ENCODE measurements at regions not wholly inside any gene's neighbourhood (a gene's known extent, or its start where the extent isn't known, plus 50 kb on each side); places are given as distances from the start of the nearest gene placed in this dataset.

DNA sequence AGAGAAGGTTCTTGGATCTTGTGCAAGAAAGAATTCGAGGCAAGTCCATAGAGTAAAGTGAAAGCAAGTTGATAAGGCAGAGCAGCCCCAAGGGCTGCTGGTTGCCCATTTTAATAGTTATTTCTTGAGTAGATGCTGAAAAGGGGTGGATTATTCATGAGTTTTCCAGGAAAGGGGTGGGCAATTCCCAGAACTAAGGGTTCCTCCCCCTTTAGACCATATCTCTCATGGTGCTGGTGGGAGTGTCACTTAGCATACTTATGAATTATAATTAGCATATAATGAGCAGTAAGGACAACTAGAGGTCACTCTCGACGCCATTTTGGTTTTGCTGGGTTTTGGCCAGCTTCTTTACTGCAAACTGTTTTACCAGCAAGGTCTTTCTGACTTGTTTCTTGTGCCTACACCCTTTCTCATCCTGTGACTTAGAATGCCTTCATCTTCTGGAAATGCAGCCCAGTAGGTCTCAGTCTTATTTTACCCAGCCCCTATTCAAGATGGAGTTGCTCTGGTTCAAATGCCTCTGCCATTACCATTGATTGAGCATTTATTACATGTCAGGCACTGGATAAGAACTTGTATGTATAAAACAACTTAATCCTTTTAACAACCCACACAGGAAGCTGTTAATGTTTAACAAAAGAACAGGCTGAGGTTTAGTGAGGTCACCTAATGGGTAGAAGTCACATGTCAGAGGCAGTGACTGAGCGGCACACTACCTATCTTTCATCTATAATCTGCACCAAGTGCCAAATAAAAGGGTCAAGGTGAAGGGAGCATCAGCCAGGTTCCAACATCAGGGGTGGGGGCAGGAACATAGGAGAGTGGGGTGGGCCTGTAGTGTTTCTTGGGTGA lies 250.9 kb downstream of the ICOS start:
- DNase-seq: no peak

DNA sequence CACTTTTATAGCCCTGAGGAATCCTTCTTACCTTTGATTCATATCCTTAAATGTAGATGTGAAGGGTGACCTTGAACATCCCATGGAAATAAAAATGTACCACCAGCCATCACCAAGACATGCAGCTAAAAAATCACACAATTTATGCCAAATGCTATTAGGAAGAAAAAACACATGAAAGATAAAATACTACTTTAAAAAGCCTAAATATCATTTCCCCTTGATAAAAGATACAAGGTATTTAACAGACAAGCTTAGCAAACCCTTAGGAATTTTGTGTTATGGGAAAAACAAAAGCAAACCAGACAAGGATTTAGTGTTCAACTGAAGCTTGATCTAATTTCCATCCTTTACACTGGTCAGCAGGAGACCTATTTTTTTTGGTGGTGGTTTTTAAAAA lies 255.0 kb downstream of the ICOS start:
- no peak for DNase-seq

DNA sequence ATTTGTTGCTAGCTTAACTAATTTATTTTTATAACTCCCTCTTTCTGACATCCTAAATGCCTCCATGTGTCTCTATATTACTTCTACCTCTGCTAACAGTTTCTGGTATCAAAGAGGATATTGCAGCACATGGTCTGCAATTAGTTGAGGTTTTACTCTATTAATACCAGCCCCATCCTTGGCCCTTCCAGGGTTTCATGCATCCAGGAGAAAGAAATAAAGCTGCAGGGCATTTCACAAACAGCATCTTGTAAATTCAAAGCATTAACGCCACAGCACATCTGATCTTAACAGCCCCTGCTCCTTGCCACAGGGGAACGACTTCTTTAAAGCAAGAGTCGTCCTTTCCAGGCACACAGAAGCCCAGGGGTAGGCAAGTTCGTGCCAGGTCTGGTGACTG lies 258.9 kb downstream of the ICOS start:
- DNase-seq: no peak

DNA sequence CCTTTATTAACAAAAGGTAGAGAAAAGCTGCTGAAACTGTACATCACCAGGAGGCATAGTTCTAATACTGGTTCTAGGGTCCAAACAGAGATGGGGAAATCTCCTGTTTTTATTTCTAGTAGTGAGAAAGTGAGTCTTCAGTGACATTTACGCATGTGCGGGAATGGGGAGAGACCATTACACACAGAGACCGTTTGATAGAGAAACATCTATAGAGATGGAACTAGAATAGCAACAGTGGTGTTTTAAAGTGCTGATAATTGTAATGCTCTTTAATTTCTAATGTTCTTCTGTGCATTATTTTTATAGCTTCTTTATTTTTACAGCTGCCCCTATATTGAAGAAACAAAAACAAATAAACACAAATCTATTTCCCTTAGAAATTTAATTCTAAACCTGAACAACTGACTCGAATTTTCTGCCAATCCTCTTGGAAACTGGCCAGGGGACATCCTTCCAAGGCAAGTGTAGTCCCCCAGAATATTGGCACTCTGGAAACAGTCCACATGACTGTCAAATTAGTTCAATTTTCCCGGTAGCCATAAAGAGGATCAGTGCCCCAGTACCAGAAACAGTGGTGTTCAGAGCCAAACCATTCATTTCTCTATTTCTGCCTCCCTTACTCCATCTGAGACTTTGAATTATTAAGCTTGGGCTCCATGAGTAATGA lies 260.9 kb downstream of the ICOS start:
- no peak for DNase-seq

DNA sequence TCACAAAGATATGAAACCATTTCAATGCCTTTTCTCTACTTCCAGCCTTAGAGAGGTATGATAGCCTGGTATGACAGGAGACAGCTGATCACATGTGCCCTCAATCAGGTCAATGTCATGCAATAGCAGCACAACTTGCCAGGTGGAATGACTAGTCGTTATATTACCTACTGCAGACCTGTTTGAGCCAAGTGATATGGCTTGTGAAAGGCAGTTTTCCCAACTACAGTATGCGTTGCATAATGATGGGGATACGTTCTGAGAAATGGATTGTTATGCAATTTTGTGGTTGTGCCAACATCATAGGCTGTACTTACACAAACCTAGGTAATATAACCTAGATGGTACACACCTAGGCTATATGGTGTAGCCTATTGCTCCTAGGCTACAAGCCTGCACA lies 262.8 kb downstream of the ICOS start:
- no peak for DNase-seq

DNA sequence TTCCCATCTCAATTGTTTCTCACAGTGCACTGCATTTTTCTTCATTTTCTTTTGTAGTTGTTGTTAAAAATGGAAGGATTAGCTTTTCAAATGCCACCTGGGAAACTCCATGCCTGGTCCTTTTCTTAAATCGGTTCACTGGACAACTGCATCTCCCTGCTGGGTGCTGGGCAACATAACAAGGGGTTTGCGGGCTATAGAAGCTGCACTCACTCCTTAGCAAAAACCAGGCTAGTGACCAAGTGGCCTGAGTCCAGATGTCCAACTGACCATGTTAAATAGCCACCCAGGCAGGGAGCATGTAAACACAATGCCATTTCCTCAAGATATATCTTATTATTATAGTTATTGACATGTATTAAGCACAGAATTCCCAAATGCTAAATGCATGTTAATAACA lies 264.9 kb downstream of the ICOS start:
- DNase-seq: no peak

DNA sequence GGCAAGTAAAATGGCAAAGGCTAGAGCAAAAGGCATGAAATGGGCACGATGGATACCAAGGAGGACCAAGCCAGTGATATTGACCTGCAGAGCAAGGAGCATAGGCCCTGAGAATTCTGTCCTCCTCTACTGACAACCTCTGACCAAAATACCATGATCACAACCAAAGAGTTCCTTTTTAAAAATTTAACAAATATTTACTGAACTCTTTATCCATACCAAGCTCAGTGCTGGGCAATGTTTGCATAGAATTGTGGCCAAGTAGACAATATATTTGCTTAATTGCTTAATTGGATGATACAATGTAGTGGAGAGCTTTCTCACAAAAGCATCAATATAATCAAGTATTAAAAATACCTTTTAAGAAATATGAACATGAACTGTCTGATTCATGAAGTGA lies 265.7 kb downstream of the ICOS start:
- no peak for DNase-seq

DNA sequence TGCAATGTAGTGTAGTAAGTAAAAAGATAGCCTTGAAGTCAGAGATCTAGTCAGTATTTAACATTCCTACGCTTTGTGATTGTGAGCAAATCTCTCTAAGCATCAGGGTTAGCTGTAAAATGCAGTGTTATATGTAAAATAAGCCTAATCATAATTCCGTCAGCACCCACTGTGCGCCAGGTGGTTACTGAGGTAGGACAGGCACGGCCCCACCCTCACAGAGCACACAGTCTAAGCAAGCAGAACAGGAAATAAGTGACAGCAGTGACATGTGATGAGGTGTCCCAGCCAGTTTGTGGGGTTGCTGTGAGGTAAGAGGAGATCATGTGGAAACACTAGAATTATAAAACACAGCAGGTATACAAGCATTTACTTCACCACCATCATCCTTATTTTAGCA lies 267.1 kb downstream of the ICOS start:
- DNase-seq: no peak

DNA sequence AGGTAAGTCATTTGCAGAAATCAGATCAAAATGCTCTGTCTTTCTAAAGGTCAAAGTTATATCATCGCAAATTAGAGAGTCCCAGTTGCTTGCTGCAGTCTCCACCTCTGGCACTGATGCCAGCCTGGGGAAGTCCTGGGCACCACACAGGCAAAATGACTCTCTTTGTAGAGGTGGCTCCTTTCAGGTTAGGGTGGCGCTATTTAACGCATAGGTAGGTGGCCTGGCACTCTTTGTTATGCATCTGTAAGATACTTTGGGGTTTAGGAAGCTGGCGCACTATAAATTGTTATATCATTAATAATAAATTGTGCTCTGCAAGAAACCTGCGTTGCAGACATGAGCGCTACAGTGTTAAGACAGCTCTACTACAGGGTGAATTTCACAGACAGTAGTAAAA lies 268.5 kb downstream of the ICOS start:
- DNase-seq: no peak

DNA sequence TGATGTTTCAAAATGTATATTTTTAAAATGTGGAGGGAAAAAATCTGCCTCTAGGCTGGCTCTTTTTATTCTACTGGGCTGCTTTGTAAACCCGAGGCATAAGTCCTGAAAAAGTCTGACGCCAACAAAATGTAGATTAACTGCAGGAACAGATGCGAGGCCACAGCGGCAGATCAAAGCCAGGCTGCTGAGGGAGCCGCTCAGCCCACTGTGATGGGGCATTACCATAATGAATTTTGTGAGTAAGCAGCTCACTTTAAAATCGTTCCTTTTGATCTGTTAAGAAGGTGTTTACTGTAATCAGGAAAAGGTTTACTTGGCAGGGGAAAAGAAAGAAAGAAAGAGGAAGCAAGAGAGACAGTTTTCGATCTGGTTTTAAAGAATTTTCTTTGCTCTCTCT lies 269.0 kb downstream of the ICOS start:
- no peak for DNase-seq

DNA sequence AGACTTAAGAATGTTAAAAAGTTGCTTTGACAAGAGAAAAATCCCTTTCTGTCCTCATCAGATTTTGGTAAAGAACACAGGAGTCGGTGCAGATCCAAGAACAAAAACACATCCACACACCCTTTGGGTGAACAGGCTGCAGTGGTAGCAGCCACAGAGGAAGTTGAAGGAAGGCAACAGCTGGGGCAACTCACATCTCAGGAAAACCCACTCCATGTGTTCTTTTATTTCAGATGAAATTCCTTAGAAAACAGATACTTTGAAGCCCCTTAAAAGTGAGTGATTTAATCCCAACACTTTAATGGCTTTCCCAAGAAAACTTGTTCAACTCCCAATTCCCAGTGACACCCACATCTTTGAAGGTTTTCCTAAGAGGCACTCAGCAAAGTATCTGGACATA lies 271.3 kb downstream of the ICOS start:
- no peak for DNase-seq

DNA sequence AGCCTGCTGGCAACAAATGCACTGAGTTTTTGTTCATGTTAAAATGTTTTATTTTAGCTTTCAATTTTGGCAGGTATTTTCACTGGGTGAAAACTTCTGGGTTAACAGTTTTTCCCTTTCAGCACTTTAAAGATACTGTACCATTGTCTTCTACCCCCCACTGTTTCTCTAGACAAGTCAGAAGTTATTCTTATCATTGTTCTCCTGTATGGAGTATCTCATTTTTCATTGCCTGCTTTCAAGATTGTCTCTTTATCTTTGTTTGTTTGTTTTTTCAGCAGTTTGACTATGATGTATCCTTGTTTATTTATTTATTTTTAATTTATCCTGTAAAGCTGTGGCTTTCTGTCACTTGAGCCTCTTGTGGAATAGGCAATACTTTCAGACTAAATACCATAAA lies 277.0 kb downstream of the ICOS start:
- no peak for DNase-seq

DNA sequence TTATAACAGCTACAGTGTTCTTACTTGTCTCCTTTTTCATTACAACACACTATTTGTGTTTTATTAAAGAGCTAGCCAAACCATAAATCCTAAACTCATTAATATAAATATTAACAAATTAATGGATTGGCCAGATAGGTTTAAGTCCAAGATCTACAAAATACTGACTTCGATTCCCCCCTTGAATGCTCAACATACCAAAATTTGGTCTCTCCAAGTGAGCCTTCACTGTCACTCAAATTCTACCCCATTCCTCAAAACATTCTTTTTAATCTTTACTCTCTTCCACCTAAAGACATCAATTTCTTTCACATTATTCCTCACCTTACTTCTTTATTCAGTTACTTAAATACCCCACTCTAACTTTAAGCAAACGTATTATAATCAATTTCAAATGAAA lies 281.5 kb downstream of the ICOS start:
- no peak for DNase-seq

DNA sequence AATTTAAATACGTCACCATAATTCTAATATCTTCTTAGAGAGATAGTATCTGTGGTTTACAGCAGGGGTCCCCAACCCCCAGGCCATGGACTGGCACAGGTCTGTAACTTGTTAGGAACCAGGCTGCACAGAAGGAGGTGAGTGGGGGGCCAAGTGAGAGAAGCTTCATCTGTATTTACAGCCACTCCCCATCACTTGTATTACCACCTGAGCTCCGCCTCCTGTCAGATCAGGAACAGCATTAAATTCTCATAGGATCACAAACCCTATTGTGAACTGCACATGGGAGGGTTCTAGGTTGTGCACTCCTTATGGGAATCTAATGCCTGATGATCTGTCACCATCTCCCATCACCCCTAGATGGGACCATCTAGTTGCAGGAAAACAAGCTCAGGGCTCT lies 282.6 kb downstream of the ICOS start:
- no peak for DNase-seq

DNA sequence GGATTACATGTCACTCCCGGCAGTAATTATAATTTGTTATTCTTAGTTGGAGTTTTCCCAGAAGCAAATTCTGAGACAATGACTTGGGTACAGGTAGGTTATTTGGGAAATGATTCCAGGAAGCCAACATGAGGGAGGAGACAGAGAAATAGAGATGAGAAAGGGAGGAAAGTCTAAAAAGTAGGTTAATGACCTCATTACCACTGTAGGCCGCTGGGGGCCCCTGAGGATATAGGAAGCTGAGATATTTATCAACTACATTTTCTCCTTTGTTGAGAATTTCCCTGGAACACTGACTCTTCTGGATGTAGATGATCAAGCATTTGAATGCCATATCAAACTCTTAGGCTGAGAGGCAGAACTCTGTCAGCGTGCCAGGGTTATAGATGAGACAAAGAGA lies 284.3 kb downstream of the ICOS start:
- no peak for DNase-seq

DNA sequence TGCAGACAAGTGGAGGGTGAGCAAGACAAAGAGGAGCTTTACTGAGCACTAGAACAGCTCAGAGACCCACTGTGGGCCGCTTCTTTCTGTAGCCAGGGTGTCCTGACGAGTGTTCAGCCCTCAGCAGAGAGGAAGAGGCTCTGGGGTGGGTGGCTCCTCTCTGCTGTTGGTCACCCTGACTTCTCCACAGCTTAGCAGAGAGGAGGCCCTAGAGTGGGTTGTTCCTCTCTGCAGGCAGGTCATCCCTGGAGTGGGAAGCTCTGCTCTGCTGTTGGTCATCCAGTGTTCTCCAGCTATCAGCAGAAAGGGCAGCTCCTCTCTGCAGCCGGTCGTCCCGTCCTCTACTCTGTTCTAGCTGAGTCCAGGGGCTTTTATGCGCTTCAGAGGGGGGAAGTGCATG lies 286.5 kb downstream of the ICOS start:
- no peak for DNase-seq

DNA sequence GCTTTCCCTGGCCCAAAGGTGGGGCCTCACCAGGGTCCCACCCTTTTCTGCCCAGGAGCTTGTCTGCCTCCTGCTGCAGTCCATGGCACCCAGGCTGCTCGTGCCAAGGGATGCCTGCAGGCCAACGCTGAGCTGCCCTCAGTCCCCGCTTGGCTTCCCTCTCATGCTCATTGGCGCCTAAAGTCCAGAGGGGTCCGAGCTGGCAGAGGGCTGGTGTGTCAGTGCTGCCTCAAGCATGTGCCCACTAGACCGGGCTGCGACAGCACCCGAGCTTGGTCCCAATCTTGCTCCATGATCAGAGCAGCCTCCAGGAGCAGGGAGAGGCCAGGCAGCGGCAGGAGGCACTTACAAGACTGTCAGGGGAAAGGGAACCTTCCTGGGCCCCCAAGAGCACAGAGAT lies 287.0 kb downstream of the ICOS start:
- DNase-seq: no peak

DNA sequence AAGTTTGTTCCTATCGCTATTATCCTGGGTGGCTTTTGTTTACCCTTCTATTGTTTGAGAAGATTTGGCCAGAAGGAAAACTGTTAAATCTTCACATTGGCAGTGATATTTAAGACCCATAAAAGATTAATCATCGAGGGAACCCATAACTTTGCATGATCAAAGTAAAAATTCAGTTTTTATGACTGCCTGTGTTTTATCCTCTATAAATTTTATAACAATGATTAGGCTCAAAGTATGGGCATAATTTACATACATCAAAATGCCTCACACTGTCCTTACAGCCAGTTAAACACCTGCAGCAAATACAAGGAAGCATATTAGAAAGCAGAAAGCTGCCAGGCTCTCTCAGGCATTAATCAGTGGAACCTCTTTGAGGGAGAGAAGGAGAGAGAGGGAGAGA lies 289.1 kb downstream of the ICOS start:
- no peak for DNase-seq

DNA sequence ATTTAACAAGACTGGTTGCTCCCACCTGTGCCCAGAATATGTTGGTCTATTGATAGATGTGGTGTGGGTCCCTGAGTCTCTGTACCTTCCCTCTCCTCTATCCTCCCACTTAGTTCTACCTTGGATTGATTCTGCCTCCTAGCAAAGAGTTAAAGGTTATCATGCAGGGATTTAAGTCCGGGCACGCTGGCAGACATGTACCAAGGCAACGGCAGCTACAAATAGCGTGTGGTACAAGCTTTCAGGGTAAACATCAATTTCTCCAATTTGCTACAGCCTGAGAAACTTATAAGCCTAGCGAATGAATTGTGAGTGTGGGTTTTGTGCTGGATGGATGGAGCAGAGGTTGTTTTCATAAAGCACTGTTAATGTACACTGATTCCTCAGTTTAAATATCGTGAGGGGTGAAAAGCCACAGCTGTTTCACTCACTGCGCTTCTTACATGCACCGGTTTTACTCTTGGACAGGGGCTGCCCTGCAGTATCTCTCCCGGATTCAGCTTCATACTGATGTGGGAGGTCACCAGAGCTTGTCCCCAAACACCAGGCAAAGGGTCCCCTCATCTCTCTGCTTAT lies 289.8 kb downstream of the ICOS start:
- no peak for DNase-seq

DNA sequence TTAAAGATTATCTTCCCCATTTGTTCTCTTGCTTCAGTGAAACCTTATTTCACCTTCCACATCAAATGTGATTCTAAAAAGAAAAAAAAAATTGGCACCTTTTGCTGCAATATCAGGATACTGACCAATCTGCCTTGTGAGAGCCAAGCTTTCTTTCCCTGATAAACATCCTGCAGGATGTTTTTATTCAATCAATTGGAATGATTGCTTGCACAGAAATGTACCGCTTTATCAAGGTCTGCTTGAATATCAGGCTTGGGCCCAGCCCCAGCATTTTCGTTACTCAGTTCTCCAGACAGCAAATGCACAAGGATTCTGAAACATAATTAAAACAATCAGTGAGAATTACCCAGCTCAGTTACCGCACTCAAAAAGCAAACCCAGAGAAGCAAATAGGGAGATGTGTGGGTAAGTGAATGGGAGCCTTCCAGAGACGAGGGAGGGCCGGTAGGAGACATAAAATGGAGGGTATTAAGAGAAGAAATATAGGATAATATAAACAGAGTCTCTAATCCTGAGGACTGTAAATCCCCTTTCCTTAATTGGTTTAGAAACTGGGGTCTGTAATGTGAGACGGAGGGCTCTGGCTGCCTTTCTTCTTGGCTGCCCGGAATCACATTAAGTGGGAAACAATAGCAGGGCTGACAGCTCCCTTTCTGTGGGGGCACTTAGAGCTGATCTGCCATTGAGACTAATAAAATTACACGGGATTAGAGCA lies 291.8 kb downstream of the ICOS start:
- DNase-seq: no peak

DNA sequence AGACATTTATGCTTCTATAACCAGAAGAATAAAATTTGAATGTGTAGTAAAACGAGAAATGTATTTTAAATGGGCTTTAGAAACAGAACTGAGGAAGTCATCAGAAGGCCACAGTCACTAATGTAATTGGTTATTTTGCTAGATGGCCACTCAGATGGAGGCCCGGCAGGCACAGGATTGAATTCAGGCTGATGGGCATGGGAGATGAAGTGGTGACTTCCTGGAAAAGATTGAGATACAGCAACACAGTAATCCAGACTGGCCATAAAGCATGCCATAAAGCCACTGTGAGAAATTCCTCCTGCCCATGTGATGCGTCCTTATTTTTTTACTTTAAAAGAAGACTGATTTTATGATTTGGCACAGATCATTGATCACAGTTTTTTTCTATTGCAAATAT lies 297.7 kb downstream of the ICOS start:
- DNase-seq: no peak

DNA sequence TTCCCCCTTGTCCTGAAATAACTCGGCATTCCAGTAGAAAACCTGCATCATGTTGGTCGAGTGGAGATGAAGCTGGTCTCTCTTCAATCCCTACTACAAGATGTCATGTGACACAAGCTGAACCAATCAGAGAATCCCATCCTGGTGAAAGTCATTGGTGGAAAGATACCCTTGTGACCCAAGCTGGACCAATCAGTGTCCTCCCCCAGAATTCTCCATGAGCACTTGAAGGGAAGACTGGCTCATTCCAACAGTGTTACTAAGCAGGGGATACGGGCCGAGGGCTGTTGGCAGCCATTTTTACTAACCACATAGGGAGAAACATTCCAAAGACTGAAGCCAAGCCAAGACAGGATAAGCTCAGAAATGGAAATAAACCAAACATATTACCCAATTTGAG lies 298.3 kb downstream of the ICOS start:
- no peak for DNase-seq

DNA sequence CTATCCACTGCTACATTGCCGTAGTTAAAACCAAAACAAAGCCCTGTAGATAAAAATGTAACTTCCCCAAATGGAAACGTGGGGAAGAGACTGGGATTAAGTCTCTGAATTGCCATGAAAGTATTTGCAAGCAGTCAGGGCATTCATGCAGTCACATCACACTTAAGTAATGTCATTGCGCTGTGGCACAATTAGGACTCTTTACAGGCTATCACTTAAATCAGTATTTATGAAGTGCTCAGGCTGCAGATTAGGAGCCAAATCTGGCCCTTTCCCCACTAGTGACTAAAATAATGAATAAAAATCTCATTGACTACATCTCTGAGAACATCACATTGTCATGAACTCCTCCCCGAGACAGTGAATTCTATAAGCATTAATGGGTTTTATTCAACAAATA lies 300.9 kb downstream of the ICOS start:
- no peak for DNase-seq

All from activated gamma-delta T cell treated with Interleukin-2 at 50 U/mL for 16 hours (primary cell).